CD4-positive, CD25-positive, alpha-beta regulatory T cell (primary cell): ENCODE measurements at regions not wholly inside any gene's neighbourhood (a gene's known extent, or its start where the extent isn't known, plus 50 kb on each side); places are given as distances from the start of the nearest gene placed in this dataset.
A peak's percentile ranks its signal among the peaks of the same experiment; 100 is the strongest.

Experiments
- ATAC-seq, 2 donors: fragments of 150-1000 bp; cut with Tn5 transposase; one replicate each; pipeline ENCODE4 v1.10.0; 2021; ENCODE audit warnings: low read depth in 2 of 2, moderate number of reproducible peaks in 2 of 2, moderate library complexity in 1 of 2
- DNase-seq, 3 donors: peaks; one replicate each; pipeline versions ENCODE4 v3.0.0 to v3.0.0-alpha.2; 2012 to 2022; ENCODE audit warnings: mixed read lengths in 1 of 3
- H3K27ac ChIP-seq: one replicate; pipeline ENCODE4 v1.7.0; 2013; ENCODE audit warnings: mild to moderate bottlenecking, low read length; ENCODE audit not compliant: insufficient read depth, poor library complexity, severe bottlenecking
- H3K27me3 ChIP-seq: one replicate; pipeline ENCODE4 v1.7.0; 2013; ENCODE audit warnings: low read length; ENCODE audit not compliant: control insufficient read depth, insufficient read depth
- H3K36me3 ChIP-seq: one replicate; pipeline ENCODE4 v1.7.0; 2013; ENCODE audit warnings: mild to moderate bottlenecking, low read length, moderate library complexity; ENCODE audit not compliant: control insufficient read depth, insufficient read depth
- H3K4me1 ChIP-seq: 2 replicates; pipeline ENCODE4 v1.7.0; 2013; ENCODE audit warnings: mild to moderate bottlenecking, low read length; ENCODE audit not compliant: insufficient read depth, control insufficient read depth, poor library complexity, severe bottlenecking
- H3K4me3 ChIP-seq: one replicate; pipeline ENCODE4 v1.7.0; 2013; ENCODE audit warnings: low read depth, mild to moderate bottlenecking, low read length, moderate library complexity
- H3K9me3 ChIP-seq, 2 experiments: 1 replicate in 1 of 2; 2 replicates in 1 of 2; pipeline ENCODE4 v1.7.0; 2013; ENCODE audit warnings: low read length in 2 of 2, mild to moderate bottlenecking in 1 of 2, moderate library complexity in 1 of 2; ENCODE audit not compliant: control insufficient read depth in 2 of 2
- H3K27ac Mint-ChIP-seq, 3 donors: one replicate each; pipeline ENCODE4 v1.8.0; 2020 to 2022; ENCODE audit warnings: mild to moderate bottlenecking in 3 of 3, mixed read lengths in 3 of 3, moderate library complexity in 2 of 3
- H3K27me3 Mint-ChIP-seq: one replicate; pipeline ENCODE4 v1.8.0; 2022; ENCODE audit warnings: mild to moderate bottlenecking, mixed read lengths
- H3K36me3 Mint-ChIP-seq: one replicate; pipeline ENCODE4 v1.8.0; 2020; ENCODE audit warnings: mixed read lengths
- H3K4me1 Mint-ChIP-seq, 4 donors: one replicate each; pipeline ENCODE4 v1.8.0; 2020 to 2022; ENCODE audit warnings: mixed read lengths in 4 of 4, mild to moderate bottlenecking in 1 of 4
- H3K4me3 Mint-ChIP-seq, 4 donors: one replicate each; pipeline ENCODE4 v1.8.0; 2020 to 2022; ENCODE audit warnings: mild to moderate bottlenecking in 4 of 4, mixed read lengths in 4 of 4, moderate library complexity in 3 of 4
- H3K9me3 Mint-ChIP-seq, 7 donors: one replicate each; pipeline ENCODE4 v1.8.0; 2020 to 2022; ENCODE audit warnings: mixed read lengths in 7 of 7, mild to moderate bottlenecking in 3 of 7, moderate library complexity in 2 of 7

DNA sequence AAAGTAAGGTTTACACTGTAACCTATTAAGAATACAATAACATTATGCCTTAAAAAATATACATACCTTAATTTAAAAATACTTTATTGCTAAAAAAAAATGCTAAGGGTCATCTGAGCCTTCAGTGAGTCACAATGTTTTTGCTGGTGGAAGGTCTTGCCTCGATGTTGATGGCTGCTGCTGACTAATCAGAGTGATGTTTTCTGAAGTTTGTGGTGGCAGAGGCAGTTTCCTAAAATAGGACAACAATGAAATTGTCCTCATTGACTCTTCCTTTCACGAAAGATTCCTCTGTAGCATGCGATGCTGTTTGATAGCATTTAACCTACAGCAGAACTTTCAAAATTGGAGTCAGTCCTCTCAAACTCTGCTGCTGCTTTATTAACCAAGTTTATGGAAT, 97.6 kb downstream of the FAT3 start:
- Histone ChIP-seq H3K4me1 (no peaks in the 10 kb centered on the region), H3K9me3 (no peaks in the 10 kb centered on the region), H3K27me3 (no peaks in the 10 kb centered on the region), H3K36me3 (no peaks in the 10 kb centered on the region), H3K4me3 (no peak overlapping the region), H3K27ac (no peak overlapping the region)
- Mint-ChIP-seq H3K27me3 (no peaks in the 10 kb centered on the region), H3K9me3 (peaks cover 1 to 12% (median 4%) of the 10 kb centered on the region in 7 donors), H3K27ac (no peak overlapping the region), H3K4me1 (no peaks in the 10 kb centered on the region), H3K4me3 (no peak overlapping the region), H3K36me3 (no peaks in the 10 kb centered on the region)
- ATAC-seq (no peak), DNase-seq (no peak)

DNA sequence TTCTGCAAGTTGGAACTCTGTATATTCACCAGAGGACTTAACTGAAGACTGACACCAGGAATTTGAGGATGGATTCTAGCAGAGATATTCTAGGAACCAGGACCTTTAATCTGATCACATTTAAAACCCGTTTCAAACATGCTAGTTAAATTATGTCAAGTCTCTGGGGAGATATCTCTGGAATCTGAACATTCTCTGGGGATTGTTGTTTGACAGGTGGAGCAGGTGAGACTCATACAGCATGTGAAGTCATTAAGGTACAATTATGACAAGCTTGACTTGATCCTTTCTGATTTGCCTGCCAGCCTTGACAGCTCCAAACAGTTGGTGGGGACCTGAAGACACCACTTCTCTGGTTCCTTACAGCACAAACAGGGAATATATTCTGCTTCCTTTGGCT, 100.3 kb downstream of the FAT3 start:
- Mint-ChIP-seq H3K4me1 (no peaks in the 10 kb centered on the region), H3K4me3 (no peak overlapping the region), H3K27me3 (no peaks in the 10 kb centered on the region), H3K27ac (no peak overlapping the region), H3K36me3 (no peaks in the 10 kb centered on the region), H3K9me3 (peaks cover 0 to 12% (median 4%) of the 10 kb centered on the region in 7 donors)
- Histone ChIP-seq H3K9me3 (no peaks in the 10 kb centered on the region), H3K27ac (no peak overlapping the region), H3K4me3 (no peak overlapping the region), H3K4me1 (no peaks in the 10 kb centered on the region), H3K27me3 (no peaks in the 10 kb centered on the region), H3K36me3 (no peaks in the 10 kb centered on the region)
- no peak for DNase-seq
- ATAC-seq: no peak

- no peak overlapping the region for H3K27ac ChIP-seq
- no peak for DNase-seq
- peaks cover 0 to 12% (median 4%) of the 10 kb centered on the region in 7 donors for H3K9me3 Mint-ChIP-seq
- ATAC-seq: no peak
- H3K4me3 ChIP-seq: no peak overlapping the region
- no peak overlapping the region for H3K4me3 Mint-ChIP-seq
- no peaks in the 10 kb centered on the region for H3K36me3 ChIP-seq
- no peaks in the 10 kb centered on the region for H3K4me1 ChIP-seq
- no peaks in the 10 kb centered on the region for H3K27me3 ChIP-seq
- no peaks in the 10 kb centered on the region for H3K9me3 ChIP-seq
- no peak overlapping the region for H3K27ac Mint-ChIP-seq
- no peaks in the 10 kb centered on the region for H3K27me3 Mint-ChIP-seq
- H3K36me3 Mint-ChIP-seq: no peaks in the 10 kb centered on the region
- no peaks in the 10 kb centered on the region for H3K4me1 Mint-ChIP-seq
Observed at GRCh38 chr11:92325416-92325815, 100.8 kb downstream of the FAT3 start.

DNA sequence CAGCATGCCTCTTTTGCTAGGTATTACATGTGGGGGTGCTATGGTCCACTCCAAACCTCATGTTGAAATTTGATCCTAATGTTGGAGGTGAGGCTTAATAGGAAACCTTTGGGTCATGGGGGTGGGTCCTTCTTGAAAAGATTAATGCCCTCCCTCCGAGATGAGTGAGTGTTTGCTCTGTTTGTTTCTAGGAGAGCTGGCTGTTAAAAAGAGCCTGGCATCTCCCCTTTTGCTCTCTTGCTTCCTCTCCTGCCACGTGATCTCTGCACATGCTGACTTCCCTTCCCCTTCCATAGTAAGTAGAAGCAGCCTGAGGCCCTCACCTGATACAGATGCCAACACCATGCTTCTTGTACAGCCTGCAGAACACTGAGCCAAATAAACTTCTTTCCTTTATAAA, 104.5 kb downstream of the FAT3 start:
- no peak overlapping the region for H3K4me3 ChIP-seq
- ATAC-seq (no peak), DNase-seq (no peak)
- H3K9me3 ChIP-seq: no peaks in the 10 kb centered on the region
- no peaks in the 10 kb centered on the region for H3K36me3 ChIP-seq
- Mint-ChIP-seq H3K4me3 (no peak overlapping the region), H3K4me1 (no peaks in the 10 kb centered on the region), H3K9me3 (peaks cover 0 to 7% (median 3%) of the 10 kb centered on the region in 7 donors), H3K27ac (no peak overlapping the region), H3K27me3 (no peaks in the 10 kb centered on the region), H3K36me3 (no peaks in the 10 kb centered on the region)
- no peaks in the 10 kb centered on the region for H3K27me3 ChIP-seq
- H3K4me1 ChIP-seq: no peaks in the 10 kb centered on the region
- no peak overlapping the region for H3K27ac ChIP-seq

DNA sequence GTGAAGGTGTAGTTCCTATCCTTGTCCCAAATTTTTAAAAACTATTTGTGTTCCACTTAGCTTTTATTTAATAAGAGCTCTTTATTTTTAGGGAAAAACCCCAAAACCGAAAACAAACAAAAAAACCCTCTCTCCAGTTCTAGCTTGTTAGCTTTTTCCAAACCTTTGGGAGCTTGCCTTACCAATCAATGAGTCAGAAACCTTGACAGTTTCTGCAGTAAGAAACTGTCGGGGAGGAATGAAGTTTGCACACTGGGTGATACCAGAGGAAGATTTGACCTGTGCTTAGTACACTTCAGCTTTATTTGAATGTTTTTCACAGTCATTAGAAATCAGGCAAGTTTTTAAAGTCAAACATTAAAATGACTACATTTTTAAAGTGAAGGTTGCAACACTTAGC, 105.0 kb downstream of the FAT3 start:
- H3K4me1 Mint-ChIP-seq: no peaks in the 10 kb centered on the region
- H3K9me3 Mint-ChIP-seq: peaks cover 0 to 7% (median under 1%) of the 10 kb centered on the region in 7 donors
- no peak overlapping the region for H3K27ac Mint-ChIP-seq
- no peaks in the 10 kb centered on the region for H3K36me3 Mint-ChIP-seq
- no peaks in the 10 kb centered on the region for H3K27me3 Mint-ChIP-seq
- Histone ChIP-seq H3K4me1 (no peaks in the 10 kb centered on the region), H3K4me3 (no peak overlapping the region), H3K9me3 (no peaks in the 10 kb centered on the region), H3K27ac (no peak overlapping the region), H3K36me3 (no peaks in the 10 kb centered on the region), H3K27me3 (no peaks in the 10 kb centered on the region)
- no peak overlapping the region for H3K4me3 Mint-ChIP-seq
- DNase-seq (no peak), ATAC-seq (no peak)

- no peak overlapping the region for H3K4me3 ChIP-seq
- no peaks in the 10 kb centered on the region for H3K4me1 Mint-ChIP-seq
- H3K36me3 ChIP-seq: no peaks in the 10 kb centered on the region
- no peak overlapping the region for H3K4me3 Mint-ChIP-seq
- no peak overlapping the region for H3K27ac ChIP-seq
- H3K4me1 ChIP-seq: no peaks in the 10 kb centered on the region
- no peaks in the 10 kb centered on the region for H3K36me3 Mint-ChIP-seq
- no peaks in the 10 kb centered on the region for H3K27me3 Mint-ChIP-seq
- H3K9me3 ChIP-seq: no peaks in the 10 kb centered on the region
- no peak overlapping the region for H3K27ac Mint-ChIP-seq
- peaks cover 0 to 7% (median 0%) of the 10 kb centered on the region in 7 donors for H3K9me3 Mint-ChIP-seq
- DNase-seq (no peak), ATAC-seq (no peak)
- H3K27me3 ChIP-seq: no peaks in the 10 kb centered on the region
Observed at GRCh38 chr11:92330114-92330513, 105.5 kb downstream of the FAT3 start.

GRCh38 chr11:92332986-92333385, 108.4 kb downstream of the FAT3 start:
- no peak overlapping the region for H3K27ac Mint-ChIP-seq
- no peaks in the 10 kb centered on the region for H3K4me1 ChIP-seq
- no peaks in the 10 kb centered on the region for H3K27me3 ChIP-seq
- no peak overlapping the region for H3K4me3 Mint-ChIP-seq
- DNase-seq (no peak), ATAC-seq (no peak)
- no peak overlapping the region for H3K4me3 ChIP-seq
- H3K36me3 Mint-ChIP-seq: no peaks in the 10 kb centered on the region
- H3K27ac ChIP-seq: no peak overlapping the region
- H3K4me1 Mint-ChIP-seq: no peaks in the 10 kb centered on the region
- no peaks in the 10 kb centered on the region for H3K36me3 ChIP-seq
- no peaks in the 10 kb centered on the region for H3K27me3 Mint-ChIP-seq
- peaks cover 0 to 5% (median 1%) of the 10 kb centered on the region in 7 donors for H3K9me3 Mint-ChIP-seq
- no peaks in the 10 kb centered on the region for H3K9me3 ChIP-seq

GRCh38 chr11:92340839-92341238, 116.2 kb downstream of the FAT3 start:
- H3K9me3 ChIP-seq: no peaks in the 10 kb centered on the region
- Mint-ChIP-seq H3K27ac (no peak overlapping the region), H3K36me3 (no peaks in the 10 kb centered on the region), H3K9me3 (peaks cover 2 to 17% (median 3%) of the 10 kb centered on the region in 7 donors), H3K4me3 (no peak overlapping the region), H3K27me3 (no peaks in the 10 kb centered on the region), H3K4me1 (no peaks in the 10 kb centered on the region)
- no peaks in the 10 kb centered on the region for H3K4me1 ChIP-seq
- no peak overlapping the region for H3K27ac ChIP-seq
- H3K27me3 ChIP-seq: no peaks in the 10 kb centered on the region
- ATAC-seq: no peak
- no peaks in the 10 kb centered on the region for H3K36me3 ChIP-seq
- peak in 1 of 3 donors; percentile 0 for DNase-seq
- no peak overlapping the region for H3K4me3 ChIP-seq
